Ascending aorta (tissue), 2 donors: ENCODE measurements at regions not wholly inside any gene's neighbourhood (a gene's known extent, or its start where the extent isn't known, plus 50 kb on each side); places are given as distances from the start of the nearest gene placed in this dataset.

Source experiments
- DNase-seq, 2 donors: peaks; one replicate each; pipeline ENCODE4 v3.0.0-alpha.2; 2019; ENCODE audit warnings: low spot score in 2 of 2
- H3K27ac ChIP-seq, 2 donors: fragments of 200-600 bp; sonication (generic); one replicate each; pipeline ENCODE4 v1.5.1; 2016 to 2017; ENCODE audit warnings: mild to moderate bottlenecking in 1 of 2
- H3K27me3 ChIP-seq: fragments of 200-600 bp; sonication (generic); one replicate; pipeline ENCODE4 v1.5.1; 2017
- H3K36me3 ChIP-seq, 2 donors: fragments of 200-600 bp; sonication (generic); one replicate each; pipeline ENCODE4 v1.5.1; 2016
- H3K4me1 ChIP-seq, 2 donors: fragments of 200-600 bp; sonication (generic); one replicate each; pipeline ENCODE4 v1.5.1; 2016 to 2017; ENCODE audit warnings: mild to moderate bottlenecking in 1 of 2
- H3K4me3 ChIP-seq, 2 donors: fragments of 200-600 bp; sonication (generic); one replicate each; pipeline ENCODE4 v1.5.1; 2016 to 2017; ENCODE audit warnings: mild to moderate bottlenecking in 1 of 2
- H3K9me3 ChIP-seq, 2 donors: fragments of 200-600 bp; sonication (generic); one replicate each; pipeline ENCODE4 v1.5.1; 2016
- CTCF ChIP-seq, 3 experiments: fragments of 200-600 bp in 2 of 3; fragments of 450-650 bp in 1 of 3; sonication (generic) in 2 of 3; IDR thresholded peaks; one replicate each; pipeline ENCODE4 v1.5.1; 2016 to 2019; ENCODE audit warnings: antibody characterized with exemption in 3 of 3, mild to moderate bottlenecking in 1 of 3, moderate library complexity in 1 of 3
- intact Hi-C: fragments of 100-400 bp; cut with DNase I; formaldehyde crosslinking; loops from one replicate; pipeline ENCODE4 v1.15.1; 2023

DNA sequence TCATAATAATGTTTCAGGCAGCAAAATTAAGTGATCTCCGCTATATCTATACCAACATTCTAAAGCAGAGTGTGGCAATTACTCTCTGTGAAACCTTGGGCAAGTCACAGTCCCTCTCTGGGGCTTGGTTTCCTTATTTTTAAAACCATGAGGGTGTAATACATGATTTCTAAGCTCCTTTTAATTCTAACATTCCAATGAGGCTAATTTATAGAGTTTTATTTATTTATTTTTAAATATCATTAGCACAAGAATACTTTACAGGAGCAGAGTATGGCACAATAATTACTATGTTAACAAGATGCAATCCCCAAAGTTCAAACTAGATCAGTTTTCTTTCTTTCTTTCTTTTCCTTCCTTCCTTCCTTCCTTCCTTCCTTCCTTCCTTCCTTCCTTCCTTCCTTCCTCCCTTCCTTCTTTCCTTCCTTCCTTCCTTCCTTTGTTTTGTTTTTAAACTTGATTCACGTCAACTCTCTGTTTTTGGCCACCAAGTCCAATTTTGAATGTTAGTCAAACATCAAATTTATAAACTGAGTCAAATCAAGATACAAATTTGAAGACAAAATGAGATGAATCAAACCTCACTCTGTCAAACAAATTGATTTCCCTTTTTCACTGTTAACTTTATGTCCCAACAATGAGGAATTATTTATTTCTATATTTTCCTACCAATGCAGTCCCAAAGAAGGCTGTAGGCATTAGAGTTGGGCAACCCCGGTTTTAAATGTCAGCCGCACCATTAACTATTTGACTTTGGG is 50.2 kb upstream of the GPR174 start:
- Histone ChIP-seq H3K9me3 (no peaks in the 10 kb centered on the region), H3K4me3 (no peak overlapping the region), H3K27ac (no peak overlapping the region), H3K36me3 (no peaks in the 10 kb centered on the region), H3K4me1 (no peaks in the 10 kb centered on the region), H3K27me3 (no peaks in the 10 kb centered on the region)
- intact Hi-C loops, result no loop called here
- DNase-seq, result no peak
- no peak for TF ChIP-seq CTCF (IDR thresholded peaks at IDR 0.05)
